ENCODE measurements at regions not wholly inside any gene's neighbourhood (a gene's known extent, or its start where the extent isn't known, plus 50 kb on each side); places are given as distances from the start of the nearest gene placed in this dataset.

GRCh38 chr6:142698751-142699150 is 246.2 kb downstream of the HIVEP2 start:
- Mint-ChIP-seq H3K27ac (peak overlapping the region; percentile 29), H3K36me3 (no peaks in the 10 kb centered on the region), H3K4me3 (no peak overlapping the region), H3K4me1 (peaks cover 41% of the 10 kb centered on the region), H3K9me3 (no peaks in the 10 kb centered on the region), H3K27me3 (no peaks in the 10 kb centered on the region)
- ATAC-seq, result no peak

- no peak for ATAC-seq
- Mint-ChIP-seq H3K4me3 (no peak overlapping the region), H3K36me3 (no peaks in the 10 kb centered on the region), H3K27me3 (no peaks in the 10 kb centered on the region), H3K9me3 (no peaks in the 10 kb centered on the region), H3K4me1 (peaks cover 41% of the 10 kb centered on the region), H3K27ac (peak overlapping the region; percentile 29)
Measured at GRCh38 chr6:142699391-142699790, 245.6 kb downstream of the HIVEP2 start.

- Mint-ChIP-seq H3K9me3 (no peaks in the 10 kb centered on the region), H3K27ac (no peak overlapping the region), H3K27me3 (no peaks in the 10 kb centered on the region), H3K4me1 (peaks cover 35% of the 10 kb centered on the region), H3K36me3 (no peaks in the 10 kb centered on the region), H3K4me3 (no peak overlapping the region)
- peak; percentile 51 for ATAC-seq
Measured at GRCh38 chr6:142700032-142700431, 244.9 kb downstream of the HIVEP2 start.

- no peak overlapping the region for H3K4me3 Mint-ChIP-seq
- no peaks in the 10 kb centered on the region for H3K36me3 Mint-ChIP-seq
- no peaks in the 10 kb centered on the region for H3K9me3 Mint-ChIP-seq
- peaks cover 33% of the 10 kb centered on the region for H3K4me1 Mint-ChIP-seq
- no peak for ATAC-seq
- no peak overlapping the region for H3K27ac Mint-ChIP-seq
- H3K27me3 Mint-ChIP-seq, result no peaks in the 10 kb centered on the region
Measured at GRCh38 chr6:142700671-142701312, 244.2 kb downstream of the HIVEP2 start.
